Heart right ventricle (tissue), 16 donors: ENCODE measurements at regions not wholly inside any gene's neighbourhood (a gene's known extent, or its start where the extent isn't known, plus 50 kb on each side); places are given as distances from the start of the nearest gene placed in this dataset.

Experiments
- ATAC-seq, 8 donors: fragments of 200-7000 bp; cut with Tn5 transposase; one replicate each; pipeline ENCODE4 v1.9.1; 2020; ENCODE audit warnings: mild to moderate bottlenecking in 8 of 8, moderate library complexity in 8 of 8, moderate number of reproducible peaks in 1 of 8
- DNase-seq, 2 donors: peaks; one replicate each; pipeline ENCODE4 v3.0.0-alpha.2; 2020
- H3K27ac ChIP-seq, 10 donors: fragments of 200-600 bp; sonication (generic) in 2 of 10; one replicate each; pipeline versions ENCODE4 v1.5.0 to v1.8.0; 2020 to 2022; ENCODE audit warnings: mild to moderate bottlenecking in 3 of 10
- H3K27me3 ChIP-seq, 7 donors: fragments of 200-600 bp; one replicate each; pipeline ENCODE4 v1.8.0; 2021 to 2022; ENCODE audit warnings: mild to moderate bottlenecking in 2 of 7
- H3K36me3 ChIP-seq, 9 donors: fragments of 200-600 bp; sonication (generic) in 1 of 9; one replicate each; pipeline versions ENCODE4 v1.5.0 to v1.8.0; 2020 to 2022; ENCODE audit warnings: mild to moderate bottlenecking in 2 of 9
- H3K4me1 ChIP-seq, 9 donors: fragments of 200-600 bp; sonication (generic) in 1 of 9; one replicate each; pipeline versions ENCODE4 v1.5.0 to v1.8.0; 2020 to 2022; ENCODE audit warnings: mild to moderate bottlenecking in 4 of 9
- H3K4me3 ChIP-seq, 10 donors: fragments of 200-600 bp; sonication (generic) in 2 of 10; one replicate each; pipeline versions ENCODE4 v1.5.0 to v1.8.0; 2020 to 2022; ENCODE audit warnings: mild to moderate bottlenecking in 7 of 10, moderate library complexity in 2 of 10
- H3K9me3 ChIP-seq, 11 donors: fragments of 200-600 bp in 10 of 11; sonication (generic) in 2 of 11; one replicate each; pipeline versions ENCODE4 v1.5.0 to v1.8.0; 2013 to 2022; ENCODE audit warnings: mild to moderate bottlenecking in 2 of 11, control low read depth in 1 of 11, moderate library complexity in 1 of 11
- CTCF ChIP-seq, 9 donors: fragments of 200-600 bp; sonication (generic) in 2 of 9; IDR thresholded peaks; one replicate each; pipeline versions ENCODE4 v1.5.0 to v1.8.0; 2021 to 2022; ENCODE audit warnings: antibody characterized with exemption in 9 of 9, mild to moderate bottlenecking in 5 of 9, moderate library complexity in 1 of 9
- WGBS, 2 donors: extraction: QIAGEN DNeasy Blood & Tissue Kit; methylation state at CpG; one replicate each; pipeline ENCODE4 v1.1.7; 2013; ENCODE audit warnings: inconsistent platforms in 1 of 2; 5-methylcytosine and 5-hydroxymethylcytosine counted together
- intact Hi-C, 10 donors: fragments of 100-400 bp; cut with DNase I; formaldehyde crosslinking; loops; one replicate each; pipeline versions ENCODE4 v1.11.1 to v1.14.2; 2022
- donor health status: Arrhythmogenic right ventricular cardiomyopathy.
- donor health status: ischemic (EF 13 %, LVEDD 7.1; RV severe dilation, severe dysfunction).
- donor health status: healthy with polysubstance abuse.
- donor health status: DM: no; HTN: yes; CAD: no.
- donor health status: DM: no; HTN: no; CAD: no.
- donor health status: ischemic (EF 25% LVEDD 6.9; RV normal size, moderate dysfunction).
- donor health status: ischemic (EF 25% LVEDD 5.7; RV mildly dilated, moderate dysfunction).
- donor health status: healthy.
- donor health status: DM: yes; HTN: yes; CAD: no.
- donor health status: Ischemic cardiomyopathy.
- donor health status: ischemic (EF 35%, LVEDD 5.7; RV mildly dilated, moderate dysfunction).
- donor health status: nonischemic (EF 11% LVEDD 7.7; RV severe dilation, severe dysfunction).
- donor health status: DM: yes; HTN: yes; CAD: no.
- donor health status: PGD.
- donor health status: ischemic (EF 29% LVEDD 5.4; RV normal size, mild dysfunction).
- donor health status: nonischemic (EF 23%, LVEDD 6.1; RV moderate dilation, normal function).

DNA sequence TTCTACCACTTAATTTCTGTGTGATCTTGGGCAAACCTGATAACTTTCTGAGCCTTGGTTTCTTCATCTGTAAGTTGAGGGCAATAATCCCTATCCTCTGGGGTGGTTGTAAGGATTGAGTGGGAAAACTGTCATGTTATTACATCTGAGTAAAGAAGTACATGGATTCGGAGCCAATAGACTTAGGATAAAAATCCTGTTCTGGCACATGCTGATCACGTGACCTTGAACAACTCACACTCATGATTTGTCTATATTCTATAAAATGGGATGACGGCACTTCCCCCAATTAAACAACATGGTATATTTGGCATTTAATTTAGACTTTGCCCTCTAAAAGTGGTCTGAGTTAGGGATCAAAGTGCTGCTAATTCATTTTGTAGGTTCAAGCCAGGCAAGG, 315.5 kb downstream of the PLPP3 start:
- Histone ChIP-seq H3K36me3 (no peaks in the 10 kb centered on the region), H3K27ac (no peak overlapping the region), H3K9me3 (peaks cover 0 to 14% (median 4%) of the 10 kb centered on the region in 11 donors), H3K4me3 (no peak overlapping the region), H3K27me3 (peaks cover 0 to 6% (median 0%) of the 10 kb centered on the region in 7 donors), H3K4me1 (peaks cover 0 to 12% (median 0%) of the 10 kb centered on the region in 9 donors)
- DNase-seq (no peak), ATAC-seq (no peak)
- WGBS, 2 donors: 96 to 98% methylated on average over 3 of the region's 3 CpGs
- TF ChIP-seq CTCF (IDR thresholded peaks at IDR 0.05): no peak
- intact Hi-C loops: no loop called here

- DNase-seq: no peak
- Histone ChIP-seq H3K9me3 (peaks cover 0 to 14% (median 4%) of the 10 kb centered on the region in 11 donors), H3K36me3 (no peaks in the 10 kb centered on the region), H3K27ac (no peak overlapping the region), H3K27me3 (no peaks in the 10 kb centered on the region), H3K4me3 (no peak overlapping the region), H3K4me1 (peaks cover 0 to 38% (median 26%) of the 10 kb centered on the region in 9 donors)
- no peak for ATAC-seq
- no peak for TF ChIP-seq CTCF (IDR thresholded peaks at IDR 0.05)
- 80 to 87% methylated on average over 5 of the region's 5 CpGs for WGBS, 2 donors
- intact Hi-C loops: loop anchor here in 1 of 10 donors (5.0 kb wide), 1 partner anchor 319 kb away; the partner anchor contains the start of gene PLPP3
These were observed 321.0 kb downstream of the PLPP3 start for GRCh38 chr1:56258371-56258770.

- Histone ChIP-seq H3K4me1 (peaks cover 0 to 38% (median 26%) of the 10 kb centered on the region in 9 donors), H3K4me3 (no peak overlapping the region), H3K27ac (no peak overlapping the region), H3K36me3 (no peaks in the 10 kb centered on the region), H3K27me3 (no peaks in the 10 kb centered on the region), H3K9me3 (peaks cover 0 to 14% (median 4%) of the 10 kb centered on the region in 11 donors)
- intact Hi-C loops: loop anchor here in 1 of 10 donors (5.0 kb wide), 1 partner anchor 320 kb away; the partner anchor contains the start of gene PLPP3
- no peak for ATAC-seq
- 70 to 83% methylated on average over 5 of the region's 5 CpGs for WGBS, 2 donors
- no peak for TF ChIP-seq CTCF (IDR thresholded peaks at IDR 0.05)
- DNase-seq: no peak
These were observed 321.6 kb downstream of the PLPP3 start for GRCh38 chr1:56257726-56258125.

GRCh38 chr1:56256153-56257000, 323.0 kb downstream of the PLPP3 start:
- 69% methylated on average over 4 of the region's 4 CpGs for WGBS, 2 donors
- H3K27ac ChIP-seq: peak overlapping the region in 5 of 10 donors; percentile 2 to 34 (median 13)
- H3K36me3 ChIP-seq: no peaks in the 10 kb centered on the region
- H3K4me1 ChIP-seq: peaks cover 0 to 38% (median 26%) of the 10 kb centered on the region in 9 donors
- peak in 1 of 8 donors; percentile 9 for ATAC-seq
- intact Hi-C loops: loop anchor here in 1 of 10 donors (5.0 kb wide), 1 partner anchor 321 kb away; the partner anchor contains the start of gene PLPP3
- DNase-seq: no peak
- no peak overlapping the region for H3K4me3 ChIP-seq
- no peaks in the 10 kb centered on the region for H3K27me3 ChIP-seq
- no peak for TF ChIP-seq CTCF (IDR thresholded peaks at IDR 0.05)
- H3K9me3 ChIP-seq: peaks cover 0 to 14% (median 4%) of the 10 kb centered on the region in 11 donors
